Cardiac fibroblast (primary cell): ENCODE measurements at regions not wholly inside any gene's neighbourhood (a gene's known extent, or its start where the extent isn't known, plus 50 kb on each side); places are given as distances from the start of the nearest gene placed in this dataset.
A peak's percentile ranks its signal among the peaks of the same experiment; 100 is the strongest.

Source experiments
- DNase-seq, 2 donors: peaks; one replicate each; pipeline versions ENCODE4 v3.0.0 to v3.0.0-alpha.2; 2010; ENCODE audit warnings: low read depth in 2 of 2
- H3K4me3 ChIP-seq, 2 donors: replicated peaks in 1 of 2; 1 replicate in 1 of 2; 2 replicates in 1 of 2; pipeline ENCODE4 v1.5.1; 2011; ENCODE audit warnings: low read depth in 2 of 2, low read length in 2 of 2, mild to moderate bottlenecking in 2 of 2, moderate library complexity in 1 of 2
- TF ChIP-seq, protein P1 (sequence below): IDR thresholded peaks from one replicate; pipeline ENCODE4 v1.5.1; 2011; ENCODE audit warnings: low read depth, mild to moderate bottlenecking, low read length, inconsistent platforms

DNA sequence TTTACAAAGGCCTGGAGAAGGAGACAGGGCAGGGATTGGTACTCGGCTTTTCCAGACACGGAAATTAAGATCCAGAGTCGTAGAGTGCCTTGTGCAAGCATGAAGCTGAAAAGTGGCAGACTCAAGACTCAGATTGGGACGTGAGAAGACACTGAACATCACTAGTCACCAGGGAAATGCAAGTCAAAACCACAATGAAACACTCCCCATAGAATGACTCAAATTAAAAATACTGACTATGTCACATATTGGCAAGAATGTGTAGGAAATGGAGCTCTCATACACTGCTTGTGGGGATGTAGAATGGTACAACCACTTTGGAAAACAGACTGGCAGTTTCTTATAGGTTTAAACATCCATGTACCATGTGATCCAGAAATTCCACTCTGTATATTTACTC is 472.0 kb downstream of the RPS24 start:
- DNase-seq: peak in 1 of 2 donors; percentile 21
- TF ChIP-seq, protein P1, sequence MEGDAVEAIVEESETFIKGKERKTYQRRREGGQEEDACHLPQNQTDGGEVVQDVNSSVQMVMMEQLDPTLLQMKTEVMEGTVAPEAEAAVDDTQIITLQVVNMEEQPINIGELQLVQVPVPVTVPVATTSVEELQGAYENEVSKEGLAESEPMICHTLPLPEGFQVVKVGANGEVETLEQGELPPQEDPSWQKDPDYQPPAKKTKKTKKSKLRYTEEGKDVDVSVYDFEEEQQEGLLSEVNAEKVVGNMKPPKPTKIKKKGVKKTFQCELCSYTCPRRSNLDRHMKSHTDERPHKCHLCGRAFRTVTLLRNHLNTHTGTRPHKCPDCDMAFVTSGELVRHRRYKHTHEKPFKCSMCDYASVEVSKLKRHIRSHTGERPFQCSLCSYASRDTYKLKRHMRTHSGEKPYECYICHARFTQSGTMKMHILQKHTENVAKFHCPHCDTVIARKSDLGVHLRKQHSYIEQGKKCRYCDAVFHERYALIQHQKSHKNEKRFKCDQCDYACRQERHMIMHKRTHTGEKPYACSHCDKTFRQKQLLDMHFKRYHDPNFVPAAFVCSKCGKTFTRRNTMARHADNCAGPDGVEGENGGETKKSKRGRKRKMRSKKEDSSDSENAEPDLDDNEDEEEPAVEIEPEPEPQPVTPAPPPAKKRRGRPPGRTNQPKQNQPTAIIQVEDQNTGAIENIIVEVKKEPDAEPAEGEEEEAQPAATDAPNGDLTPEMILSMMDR: no peak
- no peak overlapping the region for H3K4me3 ChIP-seq

DNA sequence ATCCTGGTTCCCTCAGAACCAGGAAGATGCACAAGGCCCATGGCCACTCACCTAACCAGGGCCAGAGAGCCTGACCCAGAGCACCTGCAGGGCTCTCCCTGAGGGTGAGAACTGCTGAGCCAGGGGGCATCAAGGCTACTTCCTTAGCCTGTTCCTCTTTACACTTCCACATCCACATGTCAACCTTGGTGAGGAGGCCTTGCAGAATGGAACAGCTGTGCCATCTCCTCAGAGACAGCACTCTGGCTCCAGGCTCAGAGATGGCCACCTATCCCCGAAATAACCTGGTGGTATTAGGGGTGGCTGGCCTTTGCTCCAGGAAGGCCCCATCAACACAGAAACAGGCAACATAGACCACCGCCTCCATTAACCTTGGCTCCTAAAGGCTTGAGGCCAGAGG is 473.0 kb downstream of the RPS24 start:
- TF ChIP-seq, protein P1: no peak
- DNase-seq: no peak
- no peak overlapping the region for H3K4me3 ChIP-seq

DNA sequence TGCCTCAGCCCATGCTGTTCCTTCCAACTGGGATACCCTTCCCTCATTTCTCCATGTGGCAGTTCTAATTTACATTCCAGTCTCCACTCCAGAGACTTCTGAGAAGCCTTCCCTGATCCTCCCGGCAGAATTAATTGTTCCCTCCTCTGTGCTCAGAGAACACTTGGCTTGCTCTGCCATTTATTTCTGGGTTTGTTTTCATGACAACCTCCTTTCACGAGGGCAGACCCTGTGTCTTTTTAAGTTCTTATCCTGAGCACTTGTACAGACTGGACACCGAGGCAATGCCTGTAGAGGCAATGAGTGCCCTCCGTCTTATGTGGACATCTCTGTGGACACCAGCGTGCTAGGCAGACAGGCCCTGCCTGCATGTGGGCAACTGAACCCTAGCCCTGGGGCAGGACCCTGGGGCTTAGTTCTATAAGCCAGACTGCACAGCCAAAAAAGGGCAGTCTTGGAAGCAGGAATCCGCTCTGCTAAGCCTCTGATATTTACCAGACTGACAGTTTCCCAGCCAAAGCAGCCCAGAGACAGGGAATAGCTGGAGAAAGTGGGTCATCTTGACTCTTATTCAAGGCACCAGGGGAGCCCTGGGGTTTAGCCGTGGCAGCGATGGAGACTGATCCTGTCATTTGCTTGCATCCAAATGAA is 474.0 kb downstream of the RPS24 start:
- DNase-seq: no peak
- no peak overlapping the region for H3K4me3 ChIP-seq
- TF ChIP-seq, protein P1: no peak

DNA sequence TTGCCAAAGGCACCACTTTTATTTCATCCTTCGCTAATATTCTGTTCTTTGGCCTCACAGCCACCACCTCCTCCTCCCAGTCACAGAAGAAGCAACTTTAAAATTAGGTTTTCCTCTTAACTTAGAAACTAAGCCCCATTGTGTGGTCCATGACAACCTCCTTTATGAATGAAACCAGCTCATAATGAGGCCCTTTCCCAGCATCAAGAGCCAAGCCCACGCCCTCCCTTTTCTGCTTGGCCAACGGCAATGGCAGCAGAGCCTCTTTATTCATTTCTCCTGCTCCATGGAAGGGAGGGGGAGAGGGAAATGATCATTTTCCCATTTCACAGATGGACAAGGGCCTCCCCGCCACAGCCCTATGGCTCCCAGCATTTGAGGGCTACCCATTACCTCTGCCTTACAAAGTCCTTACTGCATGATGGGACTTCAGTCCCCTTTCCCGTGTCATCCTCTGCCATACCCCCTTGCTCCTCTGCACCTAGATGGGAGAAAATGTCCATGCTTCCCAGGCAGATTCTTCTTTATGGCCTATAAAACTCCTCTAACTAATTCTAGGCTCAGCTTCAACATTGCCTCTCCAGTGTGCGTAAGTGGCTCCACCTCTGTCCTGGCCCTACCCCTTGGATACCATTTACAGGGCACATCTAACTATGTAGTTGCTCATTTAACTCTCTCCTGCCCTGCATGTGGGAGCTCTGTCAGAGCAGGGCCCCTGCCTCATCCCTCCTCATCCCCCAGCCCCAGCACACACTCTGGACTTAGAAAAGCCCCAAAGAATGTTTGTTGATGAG is 475.5 kb downstream of the RPS24 start:
- DNase-seq: no peak
- no peak overlapping the region for H3K4me3 ChIP-seq
- TF ChIP-seq, protein P1: no peak

DNA sequence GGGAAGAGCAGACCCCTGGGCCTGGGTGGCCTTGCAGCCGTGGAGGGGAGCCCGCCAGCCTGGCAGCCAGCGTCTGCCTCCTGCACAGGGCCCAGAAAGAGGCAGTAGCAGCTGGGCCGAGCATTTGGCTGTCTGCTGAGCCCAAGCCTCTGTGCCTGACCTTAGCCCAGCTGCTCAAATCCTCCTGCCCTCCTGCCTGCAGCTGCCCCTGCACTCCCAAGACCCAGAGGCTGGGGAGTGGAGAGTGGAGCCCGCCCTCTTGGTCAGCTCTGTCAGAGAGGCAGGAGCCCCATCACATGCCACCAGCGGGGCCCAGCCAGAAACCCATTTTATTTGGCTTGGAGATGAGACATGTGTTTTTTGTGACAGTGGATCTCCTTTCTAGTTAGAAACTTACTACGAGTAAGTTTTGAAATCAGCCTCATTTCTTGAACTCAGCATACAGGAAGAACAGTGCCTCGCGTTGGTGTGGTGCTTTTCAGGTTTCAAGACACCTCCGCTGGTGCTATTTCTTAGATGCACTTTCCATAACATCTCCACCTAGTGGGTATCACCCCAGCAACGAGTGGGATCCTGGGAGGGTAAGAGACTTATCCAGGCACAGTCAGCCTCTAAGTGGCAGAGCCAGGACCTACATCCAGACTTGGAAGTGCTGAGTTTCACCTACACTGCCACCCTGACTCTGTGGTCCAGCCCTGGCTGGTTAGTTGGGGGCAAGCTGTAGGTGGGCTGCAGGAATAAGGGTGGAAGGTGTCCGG is 477.1 kb downstream of the RPS24 start:
- no peak for DNase-seq
- H3K4me3 ChIP-seq: no peak overlapping the region
- TF ChIP-seq, protein P1: no peak

DNA sequence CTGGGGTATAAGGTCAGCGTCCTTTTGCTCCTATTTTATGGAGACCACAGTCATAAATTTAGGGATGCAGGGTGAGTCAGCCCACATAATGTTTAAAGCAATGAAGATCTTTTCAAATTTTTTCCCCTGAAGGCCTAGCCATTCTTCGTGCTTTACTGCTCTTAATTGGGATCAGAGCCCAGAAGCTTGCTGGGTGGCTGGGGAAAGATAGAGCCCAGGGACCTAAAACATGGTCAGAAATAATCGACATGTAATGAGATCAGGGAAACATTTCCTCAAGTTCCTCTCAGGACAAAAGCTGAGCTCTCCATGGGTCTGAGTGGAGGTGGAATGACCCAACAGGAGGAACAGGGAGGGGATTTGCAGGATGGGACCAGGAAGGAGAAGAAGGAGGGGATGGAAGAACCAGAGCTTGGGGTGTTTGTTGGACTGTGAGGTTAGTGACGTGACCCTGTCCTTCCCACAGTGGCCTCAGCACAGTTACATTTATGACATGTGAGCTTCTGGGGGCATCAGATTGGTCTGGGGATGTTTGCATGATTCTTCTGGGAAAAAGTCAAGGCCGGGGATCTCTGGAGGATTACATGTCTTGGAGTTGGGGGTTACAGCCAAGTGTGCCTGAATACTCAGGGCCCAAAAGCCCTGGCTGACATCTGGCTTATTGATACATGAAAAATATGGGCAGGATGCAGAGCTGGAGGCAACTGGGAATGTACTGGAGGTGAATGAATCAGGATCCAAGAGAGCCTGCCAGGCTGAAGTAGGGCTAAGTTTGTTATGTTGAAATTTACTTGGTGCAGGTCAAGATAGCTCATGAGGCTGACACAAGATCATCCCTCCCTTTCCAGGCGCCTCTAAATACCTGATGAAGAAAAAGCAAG is 477.9 kb downstream of the RPS24 start:
- TF ChIP-seq, protein P1: no peak
- no peak overlapping the region for H3K4me3 ChIP-seq
- no peak for DNase-seq
